ENCODE measurements at regions not wholly inside any gene's neighbourhood (a gene's known extent, or its start where the extent isn't known, plus 50 kb on each side); places are given as distances from the start of the nearest gene placed in this dataset.

DNA sequence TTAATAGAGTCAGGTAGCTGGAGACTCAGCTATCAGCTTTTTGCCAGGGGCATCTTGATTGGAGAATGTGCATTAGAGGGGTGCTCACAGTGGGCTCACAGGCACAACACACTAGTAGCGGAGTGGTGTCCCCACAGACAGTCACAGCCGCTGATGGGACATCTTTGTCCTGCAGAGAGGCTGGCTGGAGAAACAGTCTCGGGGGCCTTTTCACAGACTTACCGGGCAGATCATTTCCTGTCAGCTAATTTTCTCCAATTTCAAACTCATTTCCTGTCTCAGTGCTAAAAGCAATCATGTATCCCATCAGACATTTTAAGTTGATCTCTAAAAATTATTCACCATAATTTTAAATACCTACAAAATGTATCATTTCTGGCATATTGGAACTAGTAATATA, 562.6 kb downstream of the DCDC2C start:
- no peak for DNase-seq

DNA sequence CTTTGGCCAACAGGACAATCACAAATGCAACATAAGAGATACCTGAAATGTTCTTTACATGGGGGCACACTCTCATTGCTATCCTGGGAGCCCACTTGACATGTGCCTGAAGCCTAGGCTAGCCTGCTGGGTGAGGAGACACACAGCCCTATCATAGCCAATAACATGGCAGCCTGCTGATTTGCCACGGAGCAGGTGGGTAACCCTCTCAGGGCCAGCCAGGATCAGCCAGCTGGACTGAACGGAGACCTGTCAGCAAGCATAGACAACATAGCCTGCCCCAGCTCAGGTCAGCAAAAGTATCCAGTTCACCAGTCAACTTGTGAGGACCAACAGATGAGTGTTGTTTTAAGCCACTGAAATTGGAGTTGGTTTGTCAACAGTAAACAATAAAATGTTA, 566.5 kb downstream of the DCDC2C start:
- DNase-seq: no peak

DNA sequence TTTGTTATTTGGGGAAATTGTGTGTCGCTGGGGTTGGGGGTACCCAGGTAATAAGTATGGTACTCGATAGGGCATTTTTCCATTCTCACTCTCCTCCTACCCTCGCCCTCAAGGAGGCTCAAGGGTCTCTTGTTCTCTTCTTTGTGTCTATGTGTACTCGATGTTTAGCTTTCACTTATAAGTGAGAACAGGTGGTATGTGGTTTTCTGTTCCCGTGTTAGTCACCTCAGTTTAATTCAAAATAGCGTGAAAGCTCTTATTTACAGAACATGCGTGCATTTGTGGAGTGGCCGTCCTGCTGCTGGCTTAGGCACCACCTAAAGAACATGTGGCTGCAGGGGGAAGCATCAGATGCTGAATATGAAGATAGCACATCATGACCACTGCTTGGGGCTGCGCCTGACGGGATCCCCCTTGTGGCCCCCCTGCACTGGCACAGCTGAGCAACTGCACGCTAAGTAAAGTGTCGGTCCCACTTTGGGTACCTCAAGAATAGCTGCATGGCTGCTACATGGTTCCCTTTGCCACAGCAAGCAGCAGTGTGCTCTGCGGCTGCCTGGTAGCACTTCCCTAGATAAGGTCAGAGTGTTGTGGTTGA, 569.0 kb downstream of the DCDC2C start:
- DNase-seq: no peak

DNA sequence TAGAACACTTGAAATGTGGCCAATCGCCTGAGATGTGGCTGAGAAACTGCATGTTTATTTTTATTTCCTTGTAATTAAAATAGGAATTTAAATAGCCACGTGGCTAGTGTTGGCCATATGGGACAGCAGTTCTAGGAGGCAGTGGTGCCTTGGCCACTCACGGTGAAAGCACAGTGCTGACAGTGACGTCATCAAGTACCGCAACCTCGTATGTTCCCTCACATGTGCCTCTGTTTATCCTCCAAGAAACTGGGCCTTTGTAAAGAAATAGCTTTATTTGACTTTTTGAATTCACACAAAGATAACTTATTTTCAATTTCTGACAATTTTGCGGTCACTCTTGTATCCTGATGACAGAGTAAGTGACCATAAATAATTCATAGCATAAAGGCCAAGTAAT, 575.0 kb downstream of the DCDC2C start:
- no peak for DNase-seq

DNA sequence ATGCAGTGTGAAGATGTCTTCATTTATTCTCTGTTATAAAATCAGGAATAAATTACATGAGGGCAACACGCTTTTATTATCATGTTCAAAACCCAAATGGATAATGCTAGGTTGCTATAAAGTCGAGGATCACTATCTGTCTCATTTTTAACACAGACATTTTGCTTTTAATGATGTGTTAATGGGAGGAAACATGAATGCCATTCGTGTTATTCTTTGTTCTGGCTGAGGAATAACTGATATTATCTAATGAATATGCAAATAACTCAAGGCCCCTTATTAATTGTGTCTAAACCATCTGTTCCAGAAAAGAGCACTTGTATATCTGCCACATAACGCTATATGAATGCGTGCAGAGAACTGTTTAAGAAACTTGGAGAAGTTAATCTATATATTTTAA, 576.1 kb downstream of the DCDC2C start:
- DNase-seq: no peak

DNA sequence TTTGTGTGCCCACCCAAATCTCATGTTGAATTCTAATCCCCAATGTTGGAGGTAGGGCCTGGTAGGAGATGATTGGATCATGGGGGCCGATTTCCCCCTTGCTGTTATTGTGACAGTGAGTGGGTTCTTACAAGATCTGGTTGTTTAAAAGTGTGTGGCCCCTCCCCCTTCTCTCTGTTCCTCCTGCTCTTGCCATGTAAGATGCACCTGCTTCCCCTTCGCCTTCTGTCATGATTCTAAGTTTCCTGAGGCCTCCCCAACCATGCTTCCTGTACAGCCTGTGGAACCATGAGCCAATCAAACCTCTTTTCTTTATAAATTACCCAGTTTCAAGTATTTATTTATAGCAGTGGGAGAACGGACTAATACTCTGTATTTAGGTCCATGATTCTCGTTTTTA, 588.1 kb downstream of the DCDC2C start:
- no peak for DNase-seq

DNA sequence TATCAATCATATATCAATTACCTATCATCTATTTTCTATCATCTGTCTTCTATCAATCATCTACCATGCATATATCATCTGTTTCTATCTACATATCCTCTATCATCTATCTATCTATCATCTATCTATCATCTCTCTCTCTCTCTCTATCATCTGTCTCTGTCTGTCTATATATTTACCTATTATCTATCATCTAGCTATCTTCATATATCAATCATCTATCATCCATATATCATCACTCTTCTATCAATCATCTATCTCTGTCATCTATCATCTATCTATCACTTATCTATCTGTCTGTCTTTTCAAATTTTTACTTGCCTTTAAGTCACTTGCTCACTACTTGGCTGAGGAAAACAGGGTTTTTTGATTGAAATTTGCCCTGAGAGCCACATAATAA, 592.3 kb downstream of the DCDC2C start:
- no peak for DNase-seq

DNA sequence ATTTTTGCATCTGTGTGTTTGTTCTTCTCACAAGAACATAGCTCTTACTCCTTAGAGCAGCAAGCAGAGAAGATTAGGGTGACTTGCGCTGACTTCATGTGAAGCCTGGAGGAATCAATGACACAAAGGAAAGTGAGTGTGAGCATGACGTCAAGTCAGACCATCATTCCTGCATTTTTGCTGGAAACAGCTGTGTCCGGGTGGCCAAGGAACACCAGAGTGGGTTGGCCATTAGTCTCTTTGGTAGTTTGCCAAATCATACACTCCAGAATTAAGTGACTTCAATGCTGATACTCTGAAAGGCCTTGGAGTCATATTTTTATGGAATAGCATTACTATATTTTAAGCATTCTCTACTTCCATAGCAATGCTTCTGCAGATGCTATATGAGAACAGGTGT, 597.2 kb downstream of the DCDC2C start:
- DNase-seq: no peak

DNA sequence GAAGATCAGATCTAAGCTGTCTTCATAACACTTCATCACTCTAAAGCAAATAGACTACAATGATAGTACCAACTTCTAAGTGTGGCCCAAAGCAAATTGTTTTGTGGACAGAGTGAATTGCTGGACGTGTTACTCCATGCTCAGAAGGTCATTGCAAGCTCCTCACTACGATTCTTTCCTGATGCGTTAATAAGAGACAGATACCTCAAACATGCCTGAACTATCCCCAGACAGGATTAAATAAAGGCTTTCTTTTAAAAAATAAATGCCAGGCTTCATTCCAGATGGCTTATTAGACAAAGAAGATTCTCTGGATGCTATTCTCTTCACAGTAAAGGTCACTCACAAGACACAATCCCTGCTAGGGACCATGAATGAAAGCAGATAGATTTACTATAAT, 621.2 kb downstream of the DCDC2C start:
- peak; percentile 92 for DNase-seq

DNA sequence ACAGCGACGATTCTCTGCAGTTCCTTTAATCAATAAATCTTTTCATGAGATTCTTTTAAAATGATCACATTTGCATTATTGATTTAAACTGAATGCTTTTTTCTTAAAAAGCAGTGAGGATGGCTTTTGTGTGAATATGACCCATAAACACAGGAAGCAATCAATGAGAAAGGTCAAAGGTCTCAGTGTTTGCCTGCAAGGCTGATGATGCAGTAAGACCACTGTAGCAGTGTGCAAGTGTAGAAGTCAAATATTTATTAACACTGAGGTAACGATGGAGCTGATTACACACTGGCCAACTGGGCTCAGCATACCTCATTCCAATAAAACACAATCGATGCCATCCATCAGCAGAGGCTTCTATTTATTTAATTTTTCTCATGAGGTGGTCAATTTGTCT, 633.5 kb downstream of the DCDC2C start:
- DNase-seq: no peak

DNA sequence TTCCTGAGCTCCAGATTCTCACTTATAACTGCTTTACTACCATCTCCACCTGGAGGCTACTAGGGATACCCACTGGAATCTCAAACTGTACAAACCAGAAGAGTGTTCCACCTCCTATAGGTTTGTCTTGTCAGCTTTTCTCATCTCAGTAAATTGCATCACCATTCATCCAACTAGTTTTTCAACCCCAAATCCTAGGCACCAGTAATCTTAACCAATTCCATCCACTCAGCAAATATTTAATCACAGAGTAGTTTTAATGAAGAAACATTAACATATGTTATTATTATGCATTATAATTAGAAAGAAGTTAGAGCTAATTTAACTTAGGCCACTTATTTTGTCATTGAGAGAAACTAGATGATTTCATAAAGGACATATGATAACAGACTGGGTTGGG, 635.0 kb downstream of the DCDC2C start:
- DNase-seq: no peak

DNA sequence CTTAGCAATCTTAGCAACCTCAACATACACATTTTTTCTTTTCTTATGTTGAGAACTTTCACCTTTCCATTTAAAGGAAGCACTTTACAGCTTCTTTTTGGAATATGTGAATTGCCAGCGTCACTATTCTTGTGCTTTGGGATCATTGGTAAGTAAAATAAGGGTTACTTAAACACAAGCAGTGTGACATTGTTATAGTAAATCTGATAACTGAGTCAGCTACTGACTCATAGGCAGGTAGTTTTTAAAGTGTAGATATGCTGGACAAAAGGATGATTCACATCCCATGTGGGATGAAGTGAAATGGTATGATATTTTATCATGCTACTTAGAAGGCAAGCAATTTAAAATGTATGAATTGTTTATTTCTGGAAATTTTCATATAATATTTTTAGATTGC, 637.2 kb downstream of the DCDC2C start:
- DNase-seq: no peak

DNA sequence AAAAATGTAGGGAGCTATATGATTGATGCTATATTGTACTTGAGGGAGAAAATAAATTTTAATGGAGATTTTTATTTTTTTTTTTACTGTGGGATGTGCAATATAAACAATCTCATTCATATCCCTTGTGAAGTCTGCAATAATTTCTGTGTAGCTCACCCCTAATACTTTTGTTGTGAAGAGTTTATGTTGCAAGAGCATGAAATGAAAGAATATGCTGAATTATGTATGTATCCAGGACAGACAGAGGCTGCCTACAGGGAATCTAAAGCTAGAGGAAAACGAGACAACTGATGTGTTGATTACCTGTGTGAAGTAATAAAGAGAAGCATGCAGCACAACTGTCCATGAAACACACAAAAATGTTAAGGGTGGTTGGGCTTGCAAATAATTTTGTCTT, 643.3 kb downstream of the DCDC2C start:
- DNase-seq: no peak

DNA sequence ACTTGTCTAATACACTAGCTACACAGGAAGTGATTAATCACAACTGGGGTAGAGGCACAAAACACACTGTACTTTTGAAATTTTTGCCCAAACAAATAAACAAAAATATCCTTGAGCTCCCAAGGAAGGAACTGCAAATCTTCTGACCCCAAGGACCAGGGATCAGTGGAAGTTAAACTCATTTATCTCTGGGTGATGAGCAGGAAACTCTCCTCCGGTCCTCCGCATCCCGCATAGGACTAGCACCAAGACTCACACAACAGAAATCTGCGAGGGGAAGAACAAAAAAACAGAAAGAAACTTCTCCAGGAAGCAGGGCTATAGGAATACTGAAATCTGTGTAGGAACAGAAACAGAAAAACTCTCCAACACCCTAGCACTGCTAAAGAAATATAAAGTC, 650.3 kb downstream of the DCDC2C start:
- no peak for DNase-seq

DNA sequence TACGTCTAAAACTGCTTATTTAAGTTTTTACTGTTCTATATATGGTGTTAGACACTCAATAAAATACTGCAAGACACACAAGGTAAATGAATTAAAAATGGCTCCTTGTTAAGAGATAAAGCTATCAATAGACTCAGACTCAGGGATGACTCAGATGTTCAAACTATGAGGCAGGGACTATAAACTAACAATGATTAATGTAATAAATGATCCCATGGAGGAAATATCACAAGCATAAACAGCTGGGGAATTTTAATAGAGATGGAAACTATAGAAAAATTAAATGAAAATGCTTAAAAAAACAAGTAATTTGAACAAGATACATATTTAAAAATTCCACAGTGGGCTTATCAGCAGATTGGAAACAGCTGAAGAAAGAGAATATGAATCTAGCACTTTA, 650.8 kb downstream of the DCDC2C start:
- no peak for DNase-seq

DNA sequence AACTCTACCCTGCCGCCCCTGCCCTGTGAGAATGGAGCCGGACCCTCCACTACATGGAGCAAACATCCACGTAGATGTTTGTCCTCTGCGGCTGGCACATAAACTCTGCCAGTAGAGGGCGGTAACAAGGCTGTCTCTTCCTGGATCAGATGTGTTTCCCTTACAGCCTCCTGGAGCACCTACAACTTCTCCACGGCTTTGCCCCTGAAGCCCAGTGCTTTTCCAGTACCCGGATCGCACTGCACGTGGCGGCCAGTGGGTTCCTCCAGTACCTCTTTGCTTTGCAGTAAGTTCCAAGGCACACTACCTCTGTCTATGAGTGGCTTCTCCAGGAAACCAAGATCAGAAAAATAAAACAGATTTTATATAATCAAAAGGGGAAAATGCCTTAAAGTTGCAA, 651.3 kb downstream of the DCDC2C start:
- no peak for DNase-seq

DNA sequence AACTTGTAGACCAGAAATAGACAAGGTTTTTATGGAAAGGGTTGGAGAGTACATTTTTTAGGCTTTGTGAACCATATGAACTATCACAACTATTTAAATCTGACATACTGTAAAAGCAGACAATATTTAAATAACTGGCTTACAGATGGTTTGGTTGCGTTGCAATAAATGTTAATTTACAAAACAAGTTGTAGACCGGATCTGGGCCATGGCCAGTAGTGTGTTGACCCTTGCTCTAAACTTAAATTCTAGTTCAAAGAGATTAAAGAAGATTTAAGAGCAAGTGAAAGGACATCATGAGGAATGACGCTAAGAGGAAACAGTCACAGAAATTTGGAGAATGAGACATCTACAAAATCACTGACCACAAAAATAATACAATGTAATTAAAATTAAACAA, 652.7 kb downstream of the DCDC2C start:
- DNase-seq: no peak

DNA sequence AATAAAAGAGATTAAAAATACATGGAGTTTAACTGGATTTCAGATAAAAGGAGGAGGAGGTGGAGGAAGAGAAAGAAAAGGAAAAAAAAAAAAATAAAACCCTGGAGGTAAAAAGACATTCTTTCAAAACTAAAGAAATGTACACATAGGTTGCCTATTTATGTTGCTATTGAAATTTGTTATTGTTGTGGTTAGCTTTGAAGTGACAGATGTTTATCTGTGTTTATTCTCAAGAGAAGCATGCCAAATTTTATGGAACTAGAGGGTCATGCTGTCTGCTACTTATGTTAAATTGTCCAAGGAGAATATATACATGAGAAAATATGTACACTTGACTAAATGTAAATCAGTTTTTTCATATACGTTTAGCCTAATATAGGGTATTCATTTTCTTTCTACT, 653.2 kb downstream of the DCDC2C start:
- no peak for DNase-seq

DNA sequence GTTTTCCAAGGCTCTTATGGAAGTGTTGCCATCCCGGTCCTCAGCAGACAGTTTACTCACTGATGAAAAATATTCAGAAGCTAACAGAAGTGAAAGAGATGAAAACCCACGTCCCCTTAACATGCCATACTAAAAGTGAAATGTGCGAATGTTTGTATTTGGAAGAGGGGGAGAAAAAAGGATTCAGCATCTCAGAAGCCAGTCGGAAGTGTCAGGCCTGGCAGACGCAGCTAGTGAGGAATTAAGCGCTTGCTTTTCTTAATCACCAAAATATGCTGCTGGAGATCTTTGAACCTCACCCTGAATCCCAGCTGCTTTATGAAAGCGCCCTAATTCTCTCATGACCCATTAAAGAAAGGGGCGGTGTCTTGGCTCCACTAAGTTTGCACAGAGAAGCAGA, 653.7 kb downstream of the DCDC2C start:
- no peak for DNase-seq

DNA sequence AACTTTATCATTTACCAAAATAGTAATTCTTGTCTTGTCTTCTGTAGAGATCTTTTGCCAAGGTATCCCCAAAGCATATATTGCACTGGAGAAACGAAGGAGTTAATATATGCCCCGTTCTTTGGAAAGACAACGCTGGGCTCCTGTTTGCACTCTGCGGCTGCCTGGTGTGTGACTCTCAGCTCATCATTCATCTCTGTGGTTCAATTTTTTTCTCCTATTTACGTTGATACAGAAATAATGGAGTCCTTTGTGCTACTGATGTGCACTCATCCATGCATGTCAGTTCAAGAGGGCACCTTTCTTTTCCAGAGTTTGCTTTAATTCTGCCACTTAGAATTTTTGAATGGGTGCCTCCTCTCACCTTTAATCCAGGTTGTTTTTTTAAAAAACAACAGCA, 655.5 kb downstream of the DCDC2C start:
- DNase-seq: peak; percentile 29

DNA sequence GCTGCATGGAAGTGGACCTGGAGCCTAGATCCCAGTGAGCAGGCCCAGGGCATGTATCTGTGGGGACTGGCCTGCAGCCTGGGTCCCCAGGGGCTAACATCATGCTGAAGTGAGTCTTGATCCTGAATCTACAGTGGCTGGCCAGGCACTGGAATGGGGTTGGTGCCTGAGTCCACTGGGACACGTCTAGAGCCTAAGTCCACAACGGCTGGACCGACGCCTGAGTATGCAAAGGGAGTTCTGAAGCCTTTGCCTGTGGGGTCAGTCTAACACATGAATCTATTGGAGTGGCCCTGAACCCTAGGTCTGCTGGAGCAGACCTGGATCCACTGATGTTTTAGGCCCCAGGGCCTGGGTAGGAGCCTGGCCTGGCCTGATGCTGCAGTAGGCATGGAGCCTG, 665.5 kb downstream of the DCDC2C start:
- no peak for DNase-seq

DNA sequence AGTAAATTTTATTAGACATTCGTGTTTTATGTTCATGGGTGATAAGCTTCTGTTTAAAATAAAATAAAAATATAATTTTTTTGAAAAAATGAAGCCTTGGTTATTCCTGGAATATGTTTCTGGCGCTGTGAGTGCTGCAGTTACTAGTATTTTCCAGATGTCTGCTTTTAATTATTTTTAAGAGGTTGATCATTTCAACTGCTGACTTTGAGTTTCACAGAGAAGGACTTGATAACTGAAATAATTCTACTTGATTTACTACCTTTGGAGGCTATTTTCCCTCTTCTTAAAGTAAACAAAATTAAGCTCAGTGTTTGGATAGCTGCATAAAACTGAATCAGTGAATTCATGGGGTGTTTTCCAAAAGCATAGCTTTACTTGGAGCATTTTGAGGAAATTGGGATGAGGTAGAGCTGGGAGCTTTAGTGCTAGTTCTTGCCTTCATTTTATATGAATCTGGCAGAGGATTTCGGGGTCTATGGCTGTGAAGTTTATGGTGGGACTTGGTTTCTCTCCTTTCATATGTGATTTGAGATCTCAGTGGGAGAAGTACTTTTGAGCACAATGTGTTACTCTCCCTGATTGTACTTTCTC, 666.5 kb downstream of the DCDC2C start:
- DNase-seq: no peak

DNA sequence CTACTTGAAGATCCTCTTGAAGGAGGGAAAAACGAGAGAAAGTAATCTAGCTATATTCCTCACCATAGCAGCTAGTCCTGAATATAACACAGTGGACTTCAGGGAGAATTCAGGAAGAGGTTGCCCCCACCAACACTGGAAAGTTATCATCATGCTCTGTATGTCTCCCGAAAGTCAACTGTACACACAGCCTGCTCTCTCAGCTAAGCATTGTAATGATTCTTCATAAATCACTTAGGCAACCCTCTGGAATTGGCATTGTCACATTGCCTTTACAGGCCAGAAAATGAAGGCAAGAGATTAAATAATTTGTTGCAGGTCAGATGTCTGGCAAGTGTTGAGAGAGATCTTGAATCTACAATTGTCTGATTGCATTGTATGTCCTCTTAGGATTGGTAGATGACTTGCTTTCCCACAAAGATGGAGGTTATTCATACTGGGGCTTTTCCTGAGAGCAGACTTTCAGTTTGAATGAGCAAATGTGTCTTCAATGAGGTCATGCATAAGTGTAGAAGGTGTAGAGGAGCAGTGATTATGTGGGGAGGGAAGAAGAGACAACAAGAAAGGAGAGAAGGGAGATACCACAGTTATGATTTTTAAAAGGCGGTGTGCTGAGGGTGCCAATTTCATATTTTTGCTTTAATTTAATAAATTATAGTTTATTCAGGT, 667.2 kb downstream of the DCDC2C start:
- DNase-seq: peak; percentile 66

DNA sequence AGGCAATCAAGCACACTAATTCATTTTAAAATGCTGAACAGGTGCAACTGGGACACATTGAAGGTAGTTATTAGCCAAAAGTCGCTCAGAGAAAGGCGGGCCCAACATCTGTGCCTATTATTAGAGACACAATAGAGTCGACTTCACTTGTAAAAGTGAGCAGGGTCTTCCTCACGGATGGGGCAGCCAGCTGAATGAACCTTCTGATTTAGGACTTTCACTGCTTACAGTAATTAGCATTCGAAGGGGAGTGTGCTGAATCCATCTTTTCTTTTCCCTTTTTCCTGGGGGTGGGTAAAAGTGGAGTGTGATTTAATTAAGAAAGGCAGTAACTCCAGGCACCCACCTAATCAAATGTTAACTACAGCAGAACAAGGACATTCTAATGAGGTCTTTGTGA, 677.7 kb downstream of the DCDC2C start:
- DNase-seq: no peak

DNA sequence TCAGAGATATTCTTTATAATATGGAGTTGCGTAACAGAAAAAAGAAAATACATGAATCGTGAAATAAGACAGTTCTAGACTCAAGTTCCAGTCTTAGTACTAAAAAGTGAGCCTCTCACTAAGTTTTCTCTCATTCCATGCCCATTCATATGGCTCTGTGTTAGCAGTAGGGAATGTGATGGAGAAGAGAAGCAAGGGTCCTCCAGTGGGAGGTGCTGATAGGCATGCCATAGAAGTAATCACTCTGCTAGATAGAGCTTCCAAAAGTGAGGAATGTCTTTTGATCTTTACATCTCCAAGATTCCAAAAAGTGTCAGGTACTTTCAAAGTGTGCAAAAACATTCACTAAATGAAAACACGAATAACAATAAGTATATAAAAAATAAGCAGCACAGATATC, 678.4 kb downstream of the DCDC2C start:
- DNase-seq: peak; percentile 33
